ENCODE measurements at regions not wholly inside any gene's neighbourhood (a gene's known extent, or its start where the extent isn't known, plus 50 kb on each side); places are given as distances from the start of the nearest gene placed in this dataset.

DNA sequence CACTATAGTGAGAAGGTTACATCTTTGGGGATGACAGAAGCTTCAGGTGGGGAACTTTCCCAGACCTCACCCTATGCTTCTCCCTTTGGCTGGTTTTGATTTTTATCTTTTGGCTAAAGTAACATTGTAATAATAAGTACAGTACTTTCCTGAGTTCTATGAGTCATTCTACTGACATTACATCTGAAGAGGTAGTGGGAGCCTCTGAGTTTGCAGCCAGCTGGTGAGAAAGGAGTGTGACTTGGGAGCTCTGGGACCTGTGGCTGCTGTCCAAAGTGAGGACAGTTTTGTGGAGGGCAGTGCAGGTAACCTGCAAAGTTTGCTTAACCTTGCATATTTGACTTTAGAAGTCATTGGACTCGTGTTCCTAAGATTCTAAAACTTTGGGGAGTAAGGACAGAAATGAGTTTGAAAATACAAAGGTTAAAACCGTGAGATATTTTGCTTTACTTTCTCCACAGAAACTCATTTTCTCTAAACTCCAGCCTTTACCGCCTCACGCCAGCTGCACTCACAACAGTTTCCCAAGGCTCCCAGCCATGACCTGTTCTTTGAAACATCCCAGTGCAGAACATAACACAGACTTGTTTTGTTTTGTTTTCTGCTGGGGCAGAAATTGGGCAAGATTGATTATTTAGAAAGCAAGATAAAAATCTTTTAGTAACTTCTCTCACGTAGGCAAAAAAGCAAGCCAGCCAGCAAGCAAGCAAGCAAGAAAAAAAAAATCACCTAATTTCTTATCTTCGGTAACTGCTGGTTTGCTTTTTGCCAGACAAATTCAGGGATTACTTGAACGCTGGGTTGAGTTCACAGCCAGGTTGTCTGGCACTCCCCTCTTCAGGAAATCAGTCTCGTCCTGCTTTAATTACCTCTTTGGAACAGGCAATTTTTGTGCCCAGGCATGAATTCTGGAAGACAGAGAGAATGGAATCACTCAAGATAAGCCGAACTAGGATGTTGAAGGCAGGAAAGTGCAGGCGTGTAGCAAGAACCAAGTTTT lies 478.3 kb upstream of the ISX start:
- Histone ChIP-seq H3K27me3 (ENCODE audit: control insufficient read depth in 2 of 2, insufficient read depth in 1 of 2, low read length in 1 of 2) (no peaks in the 10 kb centered on the region), H3K36me3 (ENCODE audit: control insufficient read depth in 2 of 2, insufficient read depth in 2 of 2, low read length in 1 of 2) (no peaks in the 10 kb centered on the region), H3K4me3 (ENCODE audit: low read length in 2 of 2) (no peak overlapping the region), H3K4me1 (ENCODE audit: control insufficient read depth in 2 of 2, insufficient read depth in 2 of 2, low read length in 2 of 2) (no peaks in the 10 kb centered on the region), H3K9me3 (ENCODE audit: control insufficient read depth in 2 of 2, insufficient read depth in 1 of 2, low read length in 1 of 2) (peaks cover 0 to 10% of the 10 kb centered on the region in 2 donors), H3K27ac (ENCODE audit: low read depth in 1 of 2, low read length in 1 of 2) (no peak overlapping the region)
- WGBS: 42% methylated on average over 10 of the region's 10 CpGs
- DNase-seq (ENCODE audit: low read depth in 6 of 9, low spot score in 9 of 9): no peak

DNA sequence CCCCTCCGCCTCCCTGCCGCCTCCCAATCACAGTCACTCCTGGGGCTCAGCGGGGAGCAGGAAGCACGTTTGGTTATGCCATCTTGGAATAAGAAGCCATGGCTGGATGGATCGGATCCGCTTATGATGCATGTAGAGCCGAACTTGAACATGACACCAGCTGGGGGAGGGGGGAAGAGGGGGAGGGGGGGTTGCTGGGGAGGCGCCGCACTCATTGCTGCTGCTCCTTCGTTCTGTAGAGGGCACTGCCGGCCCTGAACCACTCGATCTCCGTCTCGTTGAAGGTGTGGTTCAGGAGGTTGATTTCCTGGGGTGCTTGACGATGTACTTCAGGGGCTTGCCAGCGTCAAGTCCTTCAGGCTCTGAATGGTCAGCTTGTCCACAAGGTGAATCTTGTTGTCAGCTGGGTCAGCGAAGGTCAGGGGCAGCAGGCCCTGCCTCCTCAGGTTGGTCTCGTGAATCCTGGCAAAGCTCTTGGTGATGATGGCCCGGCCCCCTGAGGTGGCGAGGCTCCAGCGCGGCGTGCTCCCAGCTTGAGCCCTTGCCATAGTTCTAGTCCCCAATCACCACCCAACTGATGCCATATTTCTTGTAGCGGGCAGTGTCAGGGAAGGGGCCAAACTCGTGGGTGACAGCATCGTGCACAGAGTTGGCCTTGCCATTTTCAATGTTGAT lies 476.9 kb upstream of the ISX start:
- 80% methylated on average over 26 of the region's 26 CpGs for WGBS
- no peaks in the 10 kb centered on the region for H3K36me3 ChIP-seq (ENCODE audit: control insufficient read depth in 2 of 2, insufficient read depth in 2 of 2, low read length in 1 of 2)
- no peak for DNase-seq (ENCODE audit: low read depth in 6 of 9, low spot score in 9 of 9)
- H3K9me3 ChIP-seq (ENCODE audit: control insufficient read depth in 2 of 2, insufficient read depth in 1 of 2, low read length in 1 of 2): peaks cover 0 to 10% of the 10 kb centered on the region in 2 donors
- no peak overlapping the region for H3K4me3 ChIP-seq (ENCODE audit: low read length in 2 of 2)
- H3K27ac ChIP-seq (ENCODE audit: low read depth in 1 of 2, low read length in 1 of 2): no peak overlapping the region
- H3K4me1 ChIP-seq (ENCODE audit: control insufficient read depth in 2 of 2, insufficient read depth in 2 of 2, low read length in 2 of 2): no peaks in the 10 kb centered on the region
- no peaks in the 10 kb centered on the region for H3K27me3 ChIP-seq (ENCODE audit: control insufficient read depth in 2 of 2, insufficient read depth in 1 of 2, low read length in 1 of 2)

DNA sequence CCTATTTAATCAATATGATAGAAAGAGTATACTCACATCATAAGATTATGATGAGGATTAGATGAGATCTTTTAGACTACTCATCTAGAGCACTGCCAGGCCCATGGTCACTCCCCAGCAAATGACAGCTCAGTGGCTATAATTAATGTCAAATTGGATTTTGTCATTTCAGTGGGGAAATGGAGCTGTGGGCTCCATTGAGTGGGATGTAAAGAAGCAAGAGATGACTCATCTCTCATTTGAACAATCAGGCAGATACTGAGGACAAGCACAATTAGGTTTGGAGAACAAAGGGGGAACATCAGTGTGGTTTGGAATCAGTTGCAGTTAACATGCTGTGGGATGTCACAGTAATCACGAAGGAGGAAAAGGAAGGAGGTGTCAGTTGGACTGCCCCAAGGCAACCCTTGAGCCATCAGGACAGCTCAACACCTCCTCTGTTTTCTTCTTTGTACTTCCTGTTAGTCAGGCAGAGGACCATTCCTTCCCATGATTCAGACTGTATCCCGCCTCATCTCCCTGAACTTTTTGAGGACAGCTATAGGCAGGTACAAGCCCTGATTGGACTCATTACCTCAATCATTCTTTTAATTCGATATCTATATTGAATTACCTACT lies 473.7 kb upstream of the ISX start:
- WGBS: 88% methylated on average over 3 of the region's 3 CpGs
- H3K27me3 ChIP-seq (ENCODE audit: control insufficient read depth in 2 of 2, insufficient read depth in 1 of 2, low read length in 1 of 2): no peaks in the 10 kb centered on the region
- no peaks in the 10 kb centered on the region for H3K36me3 ChIP-seq (ENCODE audit: control insufficient read depth in 2 of 2, insufficient read depth in 2 of 2, low read length in 1 of 2)
- H3K4me1 ChIP-seq (ENCODE audit: control insufficient read depth in 2 of 2, insufficient read depth in 2 of 2, low read length in 2 of 2): no peaks in the 10 kb centered on the region
- DNase-seq (ENCODE audit: low read depth in 6 of 9, low spot score in 9 of 9): no peak
- H3K9me3 ChIP-seq (ENCODE audit: control insufficient read depth in 2 of 2, insufficient read depth in 1 of 2, low read length in 1 of 2): peaks cover 0 to 10% of the 10 kb centered on the region in 2 donors
- H3K4me3 ChIP-seq (ENCODE audit: low read length in 2 of 2): no peak overlapping the region
- H3K27ac ChIP-seq (ENCODE audit: low read depth in 1 of 2, low read length in 1 of 2): no peak overlapping the region

DNA sequence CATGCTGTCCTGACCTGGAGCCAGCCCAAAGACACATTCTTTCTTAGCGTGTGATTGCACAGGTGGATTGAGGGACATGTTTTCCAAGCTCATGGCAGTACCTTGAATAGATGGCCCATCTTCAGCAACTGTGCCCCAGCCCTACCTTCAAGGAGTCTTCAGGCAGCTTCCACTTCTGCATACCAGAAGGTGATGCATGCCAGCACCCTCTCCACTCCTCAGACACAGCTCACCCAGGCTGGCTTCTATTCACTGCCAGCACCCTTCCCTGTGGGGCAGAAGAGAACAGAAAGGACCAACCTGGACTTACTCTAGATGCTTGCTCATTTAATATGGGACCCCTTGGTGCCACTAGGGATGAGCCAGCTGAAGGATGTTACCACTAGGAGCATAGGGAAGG lies 466.4 kb upstream of the ISX start:
- WGBS: 93% methylated on average over 1 of the region's 1 CpG
- no peak for DNase-seq (ENCODE audit: low read depth in 6 of 9, low spot score in 9 of 9)
- Histone ChIP-seq H3K4me1 (ENCODE audit: control insufficient read depth in 2 of 2, insufficient read depth in 2 of 2, low read length in 2 of 2) (no peaks in the 10 kb centered on the region), H3K27me3 (ENCODE audit: control insufficient read depth in 2 of 2, insufficient read depth in 1 of 2, low read length in 1 of 2) (no peaks in the 10 kb centered on the region), H3K4me3 (ENCODE audit: low read length in 2 of 2) (no peak overlapping the region), H3K27ac (ENCODE audit: low read depth in 1 of 2, low read length in 1 of 2) (no peak overlapping the region), H3K9me3 (ENCODE audit: control insufficient read depth in 2 of 2, insufficient read depth in 1 of 2, low read length in 1 of 2) (no peaks in the 10 kb centered on the region), H3K36me3 (ENCODE audit: control insufficient read depth in 2 of 2, insufficient read depth in 2 of 2, low read length in 1 of 2) (no peaks in the 10 kb centered on the region)

DNA sequence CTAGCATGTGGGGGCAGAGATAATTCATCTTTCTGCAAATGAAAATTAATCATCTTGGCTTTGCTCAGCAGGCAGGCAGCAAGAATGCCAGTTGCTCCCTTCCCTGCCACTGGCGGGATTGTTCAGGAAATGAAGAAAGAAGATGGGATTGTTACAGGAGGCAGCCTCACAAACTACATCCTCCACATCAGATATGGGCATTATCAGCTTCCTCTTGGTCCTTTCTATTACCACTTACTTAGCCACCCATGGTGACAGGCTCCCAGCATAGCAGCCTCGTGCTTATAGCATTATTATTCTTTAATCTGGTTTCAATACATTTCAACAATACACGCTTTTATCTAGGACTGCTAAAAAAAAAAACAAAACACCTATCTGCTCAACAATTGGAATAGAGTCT lies 461.6 kb upstream of the ISX start:
- H3K27ac ChIP-seq (ENCODE audit: low read depth in 1 of 2, low read length in 1 of 2): no peak overlapping the region
- H3K9me3 ChIP-seq (ENCODE audit: control insufficient read depth in 2 of 2, insufficient read depth in 1 of 2, low read length in 1 of 2): no peaks in the 10 kb centered on the region
- DNase-seq (ENCODE audit: low read depth in 6 of 9, low spot score in 9 of 9): no peak
- WGBS: 51% methylated on average over 3 of the region's 3 CpGs
- no peaks in the 10 kb centered on the region for H3K4me1 ChIP-seq (ENCODE audit: control insufficient read depth in 2 of 2, insufficient read depth in 2 of 2, low read length in 2 of 2)
- H3K27me3 ChIP-seq (ENCODE audit: control insufficient read depth in 2 of 2, insufficient read depth in 1 of 2, low read length in 1 of 2): no peaks in the 10 kb centered on the region
- H3K36me3 ChIP-seq (ENCODE audit: control insufficient read depth in 2 of 2, insufficient read depth in 2 of 2, low read length in 1 of 2): no peaks in the 10 kb centered on the region
- no peak overlapping the region for H3K4me3 ChIP-seq (ENCODE audit: low read length in 2 of 2)

DNA sequence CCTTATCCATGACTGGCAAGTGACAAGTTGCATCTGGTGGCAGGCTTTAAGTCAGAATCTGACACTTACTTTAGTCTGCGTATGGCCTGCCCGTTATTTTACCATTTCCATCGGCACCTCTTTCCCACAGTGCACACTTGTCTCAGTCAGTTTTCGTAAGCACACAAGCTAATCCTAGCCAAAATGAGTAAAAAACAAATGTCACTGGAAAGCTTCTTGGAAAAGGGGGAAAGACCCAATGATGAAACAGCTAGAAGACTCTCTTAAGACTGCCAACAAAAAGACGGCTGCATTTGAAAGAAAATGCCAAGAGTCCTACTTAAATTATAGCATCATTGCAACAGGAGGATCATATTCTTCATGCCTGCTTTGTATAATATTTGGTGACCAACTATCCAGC lies 457.9 kb upstream of the ISX start:
- Histone ChIP-seq H3K27ac (ENCODE audit: low read depth in 1 of 2, low read length in 1 of 2) (no peak overlapping the region), H3K9me3 (ENCODE audit: control insufficient read depth in 2 of 2, insufficient read depth in 1 of 2, low read length in 1 of 2) (no peaks in the 10 kb centered on the region), H3K36me3 (ENCODE audit: control insufficient read depth in 2 of 2, insufficient read depth in 2 of 2, low read length in 1 of 2) (no peaks in the 10 kb centered on the region), H3K27me3 (ENCODE audit: control insufficient read depth in 2 of 2, insufficient read depth in 1 of 2, low read length in 1 of 2) (no peaks in the 10 kb centered on the region), H3K4me1 (ENCODE audit: control insufficient read depth in 2 of 2, insufficient read depth in 2 of 2, low read length in 2 of 2) (no peaks in the 10 kb centered on the region), H3K4me3 (ENCODE audit: low read length in 2 of 2) (no peak overlapping the region)
- no peak for DNase-seq (ENCODE audit: low read depth in 6 of 9, low spot score in 9 of 9)
- WGBS: 94% methylated on average over 5 of the region's 5 CpGs

GRCh38 chr22:34608540-34609115 lies 457.3 kb upstream of the ISX start:
- 78% methylated on average over 1 of the region's 1 CpG for WGBS
- Histone ChIP-seq H3K9me3 (ENCODE audit: control insufficient read depth in 2 of 2, insufficient read depth in 1 of 2, low read length in 1 of 2) (no peaks in the 10 kb centered on the region), H3K36me3 (ENCODE audit: control insufficient read depth in 2 of 2, insufficient read depth in 2 of 2, low read length in 1 of 2) (no peaks in the 10 kb centered on the region), H3K27ac (ENCODE audit: low read depth in 1 of 2, low read length in 1 of 2) (no peak overlapping the region), H3K4me3 (ENCODE audit: low read length in 2 of 2) (no peak overlapping the region), H3K4me1 (ENCODE audit: control insufficient read depth in 2 of 2, insufficient read depth in 2 of 2, low read length in 2 of 2) (no peaks in the 10 kb centered on the region), H3K27me3 (ENCODE audit: control insufficient read depth in 2 of 2, insufficient read depth in 1 of 2, low read length in 1 of 2) (no peaks in the 10 kb centered on the region)
- no peak for DNase-seq (ENCODE audit: low read depth in 6 of 9, low spot score in 9 of 9)

- no peak overlapping the region for H3K4me3 ChIP-seq (ENCODE audit: low read length in 2 of 2)
- no peaks in the 10 kb centered on the region for H3K4me1 ChIP-seq (ENCODE audit: control insufficient read depth in 2 of 2, insufficient read depth in 2 of 2, low read length in 2 of 2)
- H3K27me3 ChIP-seq (ENCODE audit: control insufficient read depth in 2 of 2, insufficient read depth in 1 of 2, low read length in 1 of 2): no peaks in the 10 kb centered on the region
- no peaks in the 10 kb centered on the region for H3K9me3 ChIP-seq (ENCODE audit: control insufficient read depth in 2 of 2, insufficient read depth in 1 of 2, low read length in 1 of 2)
- no peaks in the 10 kb centered on the region for H3K36me3 ChIP-seq (ENCODE audit: control insufficient read depth in 2 of 2, insufficient read depth in 2 of 2, low read length in 1 of 2)
- WGBS: 94% methylated on average over 5 of the region's 5 CpGs
- no peak overlapping the region for H3K27ac ChIP-seq (ENCODE audit: low read depth in 1 of 2, low read length in 1 of 2)
- DNase-seq (ENCODE audit: low read depth in 6 of 9, low spot score in 9 of 9): no peak
Observed at GRCh38 chr22:34609646-34610045, 456.3 kb upstream of the ISX start.

GRCh38 chr22:34620161-34620560 lies 445.8 kb upstream of the ISX start:
- no peak for DNase-seq (ENCODE audit: low read depth in 6 of 9, low spot score in 9 of 9)
- Histone ChIP-seq H3K27me3 (ENCODE audit: control insufficient read depth in 2 of 2, insufficient read depth in 1 of 2, low read length in 1 of 2) (no peaks in the 10 kb centered on the region), H3K27ac (ENCODE audit: low read depth in 1 of 2, low read length in 1 of 2) (no peak overlapping the region), H3K4me1 (ENCODE audit: control insufficient read depth in 2 of 2, insufficient read depth in 2 of 2, low read length in 2 of 2) (no peaks in the 10 kb centered on the region), H3K36me3 (ENCODE audit: control insufficient read depth in 2 of 2, insufficient read depth in 2 of 2, low read length in 1 of 2) (no peaks in the 10 kb centered on the region), H3K9me3 (ENCODE audit: control insufficient read depth in 2 of 2, insufficient read depth in 1 of 2, low read length in 1 of 2) (peaks cover 0 to 4% of the 10 kb centered on the region in 2 donors), H3K4me3 (ENCODE audit: low read length in 2 of 2) (no peak overlapping the region)
- WGBS: 94% methylated on average over 9 of the region's 9 CpGs

All from thymus (tissue), 11 donors.